WTC11 (cell line): ENCODE measurements at regions not wholly inside any gene's neighbourhood (a gene's known extent, or its start where the extent isn't known, plus 50 kb on each side); places are given as distances from the start of the nearest gene placed in this dataset.

Experiments used
- ATAC-seq: fragments of 200-7000 bp; cut with Tn5 transposase; 2 replicates; pipeline ENCODE4 v1.10.0; 2021; ENCODE audit warnings: mild to moderate bottlenecking, moderate library complexity
- CTCF ChIA-PET: fragments of 300-600 bp; sonication (Branson Sonifier 250); formaldehyde crosslinking; loops from one replicate; lab custom pipeline; 2021; ENCODE audit warnings: antibody characterized with exemption; lab: Charles Lee
- POLR2A ChIA-PET: fragments of 350-600 bp; sonication (Branson Sonifier 250); formaldehyde crosslinking; loops from one replicate; lab custom pipeline; 2021; ENCODE audit warnings: antibody characterized with exemption; lab: Charles Lee
- DNase-seq: peaks from one replicate; pipeline ENCODE4 v3.0.0; 2021; ENCODE audit warnings: low spot score
- H3K27ac Mint-ChIP-seq: 2 replicates; pipeline ENCODE4 v1.8.0; 2021; ENCODE audit warnings: mixed read lengths
- H3K27me3 Mint-ChIP-seq: 2 replicates; pipeline ENCODE4 v1.8.0; 2021; ENCODE audit warnings: low read depth, mild to moderate bottlenecking, moderate library complexity, mixed read lengths
- H3K36me3 Mint-ChIP-seq: 2 replicates; pipeline ENCODE4 v1.8.0; 2021; ENCODE audit warnings: mixed read lengths
- H3K4me1 Mint-ChIP-seq: 2 replicates; pipeline ENCODE4 v1.8.0; 2022; ENCODE audit warnings: mixed read lengths
- H3K4me3 Mint-ChIP-seq: 2 replicates; pipeline ENCODE4 v1.8.0; 2021; ENCODE audit warnings: mild to moderate bottlenecking, moderate library complexity, mixed read lengths
- H3K9me3 Mint-ChIP-seq: 2 replicates; pipeline ENCODE4 v1.8.0; 2021; ENCODE audit warnings: mixed read lengths
- EMX1 ChIP-seq: fragments of 250-450 bp; sonication (Bioruptor Pico); IDR thresholded peaks from 2 replicates; pipeline ENCODE4 v1.8.0; 2021; ENCODE audit warnings: mild to moderate bottlenecking
- FOXJ3 ChIP-seq: sonication (generic); formaldehyde crosslinking; IDR thresholded peaks from 2 replicates; pipeline ENCODE4 v1.9.0; 2021; ENCODE audit warnings: missing genetic modification reagents, mild to moderate bottlenecking, borderline replicate concordance
- FOXP1 ChIP-seq: sonication (generic); formaldehyde crosslinking; IDR thresholded peaks from 2 replicates; pipeline ENCODE4 v1.8.0; 2022; ENCODE audit warnings: missing genetic modification reagents, mild to moderate bottlenecking, moderate library complexity, borderline replicate concordance
- GABPB1 ChIP-seq: sonication (generic); formaldehyde crosslinking; IDR thresholded peaks from 2 replicates; pipeline ENCODE4 v1.8.1; 2023; ENCODE audit warnings: mild to moderate bottlenecking, missing genetic modification reagents
- KAT7 ChIP-seq: sonication (generic); formaldehyde crosslinking; IDR thresholded peaks from 2 replicates; pipeline ENCODE4 v1.8.1; 2023; ENCODE audit warnings: missing genetic modification reagents, mild to moderate bottlenecking, borderline replicate concordance
- MAX ChIP-seq: sonication (generic); formaldehyde crosslinking; IDR thresholded peaks from 2 replicates; pipeline ENCODE4 v1.8.0; 2022; ENCODE audit warnings: mild to moderate bottlenecking, missing genetic modification reagents
- NFYB ChIP-seq: sonication (generic); formaldehyde crosslinking; conservative IDR thresholded peaks from 2 replicates; pipeline ENCODE4 v1.8.0; 2022; ENCODE audit warnings: low read depth, missing genetic modification reagents
- NR2C2 ChIP-seq: sonication (generic); formaldehyde crosslinking; IDR thresholded peaks from 2 replicates; pipeline ENCODE4 v1.8.0; 2022; ENCODE audit warnings: mild to moderate bottlenecking, missing genetic modification reagents
- OVOL2 ChIP-seq: fragments of 250-450 bp; sonication (Bioruptor Pico); IDR thresholded peaks from 2 replicates; pipeline ENCODE4 v1.9.0; 2021; ENCODE audit warnings: mild to moderate bottlenecking, borderline replicate concordance
- PRRX2 ChIP-seq: fragments of 250-450 bp; sonication (Bioruptor Pico); IDR thresholded peaks from 2 replicates; pipeline ENCODE4 v1.8.0; 2021; ENCODE audit warnings: mild to moderate bottlenecking
- TCF7 ChIP-seq: sonication (generic); formaldehyde crosslinking; IDR thresholded peaks from 2 replicates; pipeline ENCODE4 v1.8.0; 2022; ENCODE audit warnings: mild to moderate bottlenecking, low read depth, missing genetic modification reagents, moderate library complexity
- USF1 ChIP-seq: sonication (generic); formaldehyde crosslinking; IDR thresholded peaks from 2 replicates; pipeline ENCODE4 v1.8.0; 2022; ENCODE audit warnings: mild to moderate bottlenecking, missing genetic modification reagents
- ZBTB21 ChIP-seq: sonication (generic); formaldehyde crosslinking; IDR thresholded peaks from 2 replicates; pipeline ENCODE4 v1.8.1; 2023; ENCODE audit warnings: mild to moderate bottlenecking, missing genetic modification reagents, borderline replicate concordance
- ZMAT4 ChIP-seq: fragments of 250-450 bp; sonication (Bioruptor Pico); IDR thresholded peaks from 2 replicates; pipeline ENCODE4 v1.9.0; 2021; ENCODE audit warnings: mild to moderate bottlenecking
- ZNF219 ChIP-seq: sonication (generic); formaldehyde crosslinking; IDR thresholded peaks from 2 replicates; pipeline ENCODE4 v1.8.0; 2023; ENCODE audit warnings: missing genetic modification reagents, mild to moderate bottlenecking, borderline replicate concordance
- ZNF263 ChIP-seq: sonication (generic); formaldehyde crosslinking; IDR thresholded peaks from 2 replicates; pipeline ENCODE4 v1.8.1; 2022; ENCODE audit warnings: low read depth, mild to moderate bottlenecking, moderate library complexity, missing genetic modification reagents
- ZNF281 ChIP-seq: sonication (generic); formaldehyde crosslinking; IDR thresholded peaks from 2 replicates; pipeline ENCODE4 v1.8.0; 2023; ENCODE audit warnings: mild to moderate bottlenecking, missing genetic modification reagents
- ZNF317 ChIP-seq: sonication (generic); formaldehyde crosslinking; IDR thresholded peaks from 2 replicates; pipeline ENCODE4 v1.8.1; 2023; ENCODE audit warnings: low read depth, mild to moderate bottlenecking, moderate library complexity, missing genetic modification reagents, borderline replicate concordance
- ZNF423 ChIP-seq: fragments of 250-450 bp; sonication (Bioruptor Pico); IDR thresholded peaks from 2 replicates; pipeline ENCODE4 v2.1.2; 2022; ENCODE audit warnings: mild to moderate bottlenecking, moderate library complexity
- TF ChIP-seq, protein P1 (sequence below): sonication (generic); formaldehyde crosslinking; IDR thresholded peaks from 2 replicates; pipeline ENCODE4 v1.8.1; 2023; ENCODE audit warnings: mild to moderate bottlenecking, missing genetic modification reagents

DNA sequence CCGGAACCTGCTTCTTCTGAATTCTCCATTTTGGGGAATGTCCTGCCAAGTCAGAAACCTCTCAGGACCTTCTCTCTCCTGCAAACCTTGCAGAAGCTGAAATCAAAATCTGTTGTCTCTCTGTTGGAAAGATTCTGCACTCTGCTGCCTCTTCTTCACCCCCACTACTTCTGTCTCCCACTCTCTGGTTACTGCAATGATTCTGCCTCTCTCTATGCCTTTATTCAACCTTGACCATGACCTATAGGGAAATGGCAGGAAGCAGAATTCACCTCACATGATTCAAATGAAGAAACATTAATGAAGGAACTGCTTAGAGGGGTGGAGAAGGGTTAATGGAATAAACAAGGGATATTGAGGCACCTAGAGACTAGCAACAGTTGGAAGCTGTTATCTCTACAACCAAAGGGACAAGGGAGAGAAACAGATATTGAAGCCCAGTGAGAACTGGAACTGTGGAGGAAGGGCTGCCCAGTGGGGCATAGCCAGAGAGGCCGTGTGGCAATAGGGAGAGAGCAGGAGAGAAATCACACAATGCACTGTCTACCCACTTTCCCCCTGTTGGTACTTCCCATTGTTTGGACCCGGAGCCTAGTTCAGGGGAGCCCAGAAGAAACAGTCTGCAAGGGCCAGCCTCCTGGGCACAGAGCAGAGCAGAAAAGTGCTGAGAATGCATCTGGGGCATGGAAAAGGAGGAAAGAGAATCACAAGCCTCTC, 76.1 kb upstream of the JUN start (continued):
- no peak for TF ChIP-seq ZNF423

DNA sequence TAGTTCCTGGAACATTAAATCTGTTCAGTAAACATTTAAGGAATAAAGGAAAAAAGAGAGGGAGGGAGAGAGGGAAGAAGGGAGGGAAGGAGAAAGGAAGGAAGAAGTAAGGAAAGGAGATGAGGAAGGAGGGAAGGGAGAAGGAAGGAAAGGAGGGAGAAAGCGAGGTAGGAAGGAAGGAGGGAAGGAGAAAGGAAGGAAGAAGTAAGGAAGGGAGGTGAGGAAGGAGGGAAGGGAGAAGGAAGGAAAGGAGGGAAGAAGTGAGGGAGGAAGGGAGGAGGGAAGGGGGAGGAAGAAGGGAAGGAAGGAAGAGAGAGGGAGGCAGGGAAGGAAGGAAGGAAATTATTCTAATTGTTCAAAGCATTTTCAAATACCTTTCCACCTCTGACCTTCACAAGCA, 77.2 kb upstream of the JUN start:
- ATAC-seq (no peak), DNase-seq (no peak)
- Mint-ChIP-seq H3K36me3 (no peaks in the 10 kb centered on the region), H3K27ac (no peak overlapping the region), H3K9me3 (no peaks in the 10 kb centered on the region), H3K4me3 (no peak overlapping the region), H3K4me1 (peaks cover 26% of the 10 kb centered on the region), H3K27me3 (peaks cover 4% of the 10 kb centered on the region; the same call in 1 of the 2 replicates)
- CTCF ChIA-PET = interaction anchor here (1.1 kb wide), 2 partner anchors 92 to 838 kb away, joined by 3 read pairs; no protein-coding TSS in a partner anchor
- TF ChIP-seq TCF7 (CRISPR knock-in tag) = no peak
- TF ChIP-seq NFYB = no peak
- TF ChIP-seq, protein P1, sequence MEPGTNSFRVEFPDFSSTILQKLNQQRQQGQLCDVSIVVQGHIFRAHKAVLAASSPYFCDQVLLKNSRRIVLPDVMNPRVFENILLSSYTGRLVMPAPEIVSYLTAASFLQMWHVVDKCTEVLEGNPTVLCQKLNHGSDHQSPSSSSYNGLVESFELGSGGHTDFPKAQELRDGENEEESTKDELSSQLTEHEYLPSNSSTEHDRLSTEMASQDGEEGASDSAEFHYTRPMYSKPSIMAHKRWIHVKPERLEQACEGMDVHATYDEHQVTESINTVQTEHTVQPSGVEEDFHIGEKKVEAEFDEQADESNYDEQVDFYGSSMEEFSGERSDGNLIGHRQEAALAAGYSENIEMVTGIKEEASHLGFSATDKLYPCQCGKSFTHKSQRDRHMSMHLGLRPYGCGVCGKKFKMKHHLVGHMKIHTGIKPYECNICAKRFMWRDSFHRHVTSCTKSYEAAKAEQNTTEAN (CRISPR knock-in tag) = no peak
- TF ChIP-seq ZNF219 (CRISPR knock-in tag) = no peak
- no peak for TF ChIP-seq KAT7
- no peak for TF ChIP-seq ZMAT4 (CRISPR knock-in tag)
- no peak for TF ChIP-seq NR2C2 (CRISPR knock-in tag)
- TF ChIP-seq ZNF263 = no peak
- TF ChIP-seq EMX1 (CRISPR knock-in tag) = no peak
- no peak for TF ChIP-seq ZNF423
- POLR2A ChIA-PET = interaction anchor here (0.7 kb wide), 1 partner anchor 648 kb away, joined by 5 read pairs; no protein-coding TSS in a partner anchor

- peaks cover 26% of the 10 kb centered on the region for H3K4me1 Mint-ChIP-seq
These were observed 77.7 kb upstream of the JUN start for GRCh38 chr1:58861506-58861905.

GRCh38 chr1:58862728-58863385, 79.0 kb upstream of the JUN start:
- Mint-ChIP-seq H3K27me3 (peaks cover 4% of the 10 kb centered on the region; the same call in 1 of the 2 replicates), H3K4me3 (no peak overlapping the region), H3K36me3 (no peaks in the 10 kb centered on the region), H3K27ac (no peak overlapping the region), H3K4me1 (peaks cover 22% of the 10 kb centered on the region), H3K9me3 (no peaks in the 10 kb centered on the region)
- POLR2A ChIA-PET = no interaction called here
- DNase-seq = no peak
- CTCF ChIA-PET = no interaction called here
- peak; percentile 38 for ATAC-seq
- TF ChIP-seq FOXJ3 (CRISPR knock-in tag) = no peak
- no peak for TF ChIP-seq GABPB1
- TF ChIP-seq USF1 (CRISPR knock-in tag) = no peak
- TF ChIP-seq OVOL2 (CRISPR knock-in tag) = no peak
- no peak for TF ChIP-seq FOXP1 (CRISPR knock-in tag)
- TF ChIP-seq, protein P1 (CRISPR knock-in tag) = no peak
- TF ChIP-seq ZNF317 = no peak
- TF ChIP-seq ZNF281 = no peak

More at GRCh38 chr1:58861506-58861905, 77.7 kb upstream of the JUN start:
- ChIA-PET POLR2A (no interaction called here), CTCF (interaction anchor here (1.1 kb wide), 2 partner anchors 93 to 837 kb away, joined by 3 read pairs; no protein-coding TSS in a partner anchor)
- no peaks in the 10 kb centered on the region for H3K36me3 Mint-ChIP-seq
- TF ChIP-seq MAX (CRISPR knock-in tag) (no peak), ZBTB21 (CRISPR knock-in tag) (no peak), USF1 (CRISPR knock-in tag) (no peak), PRRX2 (CRISPR knock-in tag) (no peak)
- no peak overlapping the region for H3K4me3 Mint-ChIP-seq
- H3K27me3 Mint-ChIP-seq = peaks cover 4% of the 10 kb centered on the region; the same call in 1 of the 2 replicates
- no peak for DNase-seq
- no peaks in the 10 kb centered on the region for H3K9me3 Mint-ChIP-seq
- H3K27ac Mint-ChIP-seq = no peak overlapping the region
- ATAC-seq = no peak
